Liver (tissue), 8 donors: ENCODE measurements at regions not wholly inside any gene's neighbourhood (a gene's known extent, or its start where the extent isn't known, plus 50 kb on each side); places are given as distances from the start of the nearest gene placed in this dataset.

Source experiments
- DNase-seq: peaks from one replicate; pipeline ENCODE4 v3.0.0-alpha.2; 2017; ENCODE audit warnings: low spot score
- H3K27ac ChIP-seq, 2 donors: one replicate each; pipeline ENCODE4 v1.7.0; 2013; ENCODE audit warnings: inconsistent platforms in 2 of 2, low read length in 2 of 2, control low read depth in 1 of 2, low read depth in 1 of 2, mild to moderate bottlenecking in 1 of 2
- H3K27me3 ChIP-seq, 4 donors: one replicate each; pipeline versions ENCODE4 v1.6.1 to v1.7.0; 2013; ENCODE audit warnings: low read length in 3 of 4, inconsistent platforms in 1 of 4, mild to moderate bottlenecking in 1 of 4, moderate library complexity in 1 of 4; ENCODE audit not compliant: control insufficient read depth in 4 of 4, insufficient read depth in 4 of 4
- H3K36me3 ChIP-seq, 4 donors: one replicate each; pipeline versions ENCODE4 v1.6.1 to v1.7.0; 2013; ENCODE audit warnings: low read length in 3 of 4, mild to moderate bottlenecking in 3 of 4, low read depth in 1 of 4, moderate library complexity in 1 of 4; ENCODE audit not compliant: control insufficient read depth in 4 of 4, insufficient read depth in 3 of 4
- H3K4me1 ChIP-seq, 4 donors: one replicate each; pipeline versions ENCODE4 v1.6.1 to v1.7.0; 2013; ENCODE audit warnings: low read length in 3 of 4, mild to moderate bottlenecking in 3 of 4, moderate library complexity in 1 of 4; ENCODE audit not compliant: control insufficient read depth in 4 of 4, insufficient read depth in 4 of 4
- H3K4me3 ChIP-seq, 3 donors: one replicate each; pipeline versions ENCODE4 v1.6.1 to v1.7.0; 2013; ENCODE audit warnings: low read length in 3 of 3, control low read depth in 1 of 3, low read depth in 1 of 3, mild to moderate bottlenecking in 1 of 3
- H3K9ac ChIP-seq, 2 donors: one replicate each; pipeline ENCODE4 v1.7.0; 2013; ENCODE audit warnings: low read length in 2 of 2, mild to moderate bottlenecking in 2 of 2, moderate library complexity in 2 of 2, control low read depth in 1 of 2, low read depth in 1 of 2
- H3K9me3 ChIP-seq, 4 donors: one replicate each; pipeline versions ENCODE4 v1.6.1 to v1.7.0; 2013; ENCODE audit warnings: low read length in 3 of 4; ENCODE audit not compliant: control insufficient read depth in 4 of 4
- CTCF ChIP-seq: fragments of 150-350 bp; IDR thresholded peaks from 2 replicates; pipeline ENCODE4 v1.5.1; 2017; ENCODE audit warnings: improper control_type of control experiment, low read depth, low read length; ENCODE audit not compliant: missing input control
- EGR1 ChIP-seq, 2 donors: IDR thresholded peaks; 2 replicates each; pipeline ENCODE4 v1.6.1; 2016 to 2018; ENCODE audit warnings: antibody characterized with exemption in 2 of 2, low read depth in 2 of 2
- FOXA1 ChIP-seq: IDR thresholded peaks from 2 replicates; pipeline ENCODE4 v1.6.1; 2016; ENCODE audit warnings: antibody characterized with exemption
- FOXA2 ChIP-seq: IDR thresholded peaks from 2 replicates; pipeline ENCODE4 v1.6.1; 2016; ENCODE audit warnings: antibody characterized with exemption
- GABPA ChIP-seq, 2 donors: IDR thresholded peaks in 1 of 2; conservative IDR thresholded peaks in 1 of 2; 2 replicates each; pipeline ENCODE4 v1.6.1; 2016; ENCODE audit warnings: antibody characterized with exemption in 2 of 2, mild to moderate bottlenecking in 1 of 2, moderate library complexity in 1 of 2
- HNF4A ChIP-seq, 2 donors: conservative IDR thresholded peaks; 2 replicates each; pipeline ENCODE4 v1.6.1; 2016; ENCODE audit warnings: antibody characterized with exemption in 2 of 2, mild to moderate bottlenecking in 2 of 2
- HNF4G ChIP-seq: IDR thresholded peaks from 2 replicates; pipeline ENCODE4 v1.6.1; 2016; ENCODE audit warnings: antibody characterized with exemption
- JUND ChIP-seq, 2 donors: IDR thresholded peaks; 2 replicates each; pipeline ENCODE4 v1.6.1; 2016; ENCODE audit warnings: antibody characterized with exemption in 2 of 2
- NR2F2 ChIP-seq: IDR thresholded peaks from 2 replicates; pipeline ENCODE4 v1.6.1; 2016; ENCODE audit warnings: antibody characterized with exemption
- RAD21 ChIP-seq, 2 donors: IDR thresholded peaks; 2 replicates each; pipeline ENCODE4 v1.6.1; 2016; ENCODE audit warnings: antibody characterized with exemption in 2 of 2, mild to moderate bottlenecking in 2 of 2
- RXRA ChIP-seq, 2 donors: IDR thresholded peaks; 2 replicates each; pipeline ENCODE4 v1.6.1; 2017 to 2018; ENCODE audit warnings: antibody characterized with exemption in 2 of 2, mild to moderate bottlenecking in 1 of 2
- SP1 ChIP-seq: IDR thresholded peaks from 2 replicates; pipeline ENCODE4 v1.6.1; 2018; ENCODE audit warnings: antibody characterized with exemption, mild to moderate bottlenecking
- TAF1 ChIP-seq: conservative IDR thresholded peaks from 2 replicates; pipeline ENCODE4 v1.6.1; 2016; ENCODE audit warnings: antibody characterized with exemption, mild to moderate bottlenecking
- YY1 ChIP-seq: IDR thresholded peaks from 2 replicates; pipeline ENCODE4 v1.6.1; 2016; ENCODE audit warnings: antibody characterized with exemption, mild to moderate bottlenecking
- ZBTB33 ChIP-seq: IDR thresholded peaks from 2 replicates; pipeline ENCODE4 v1.6.1; 2016; ENCODE audit warnings: antibody characterized with exemption
- WGBS: extraction: QIAGEN DNeasy Blood & Tissue Kit; methylation state at CpG from one replicate; pipeline ENCODE4 v1.1.7; 2013; 5-methylcytosine and 5-hydroxymethylcytosine counted together
- TF ChIP-seq, protein P1 (sequence below): IDR thresholded peaks from 2 replicates; pipeline ENCODE4 v1.6.1; 2016; ENCODE audit warnings: antibody characterized with exemption
- TF ChIP-seq, protein P2 (sequence below): IDR thresholded peaks from 2 replicates; pipeline ENCODE4 v1.6.1; 2016; ENCODE audit warnings: antibody characterized with exemption
- donor health status: healthy.
- donor health status: healthy.
- donor health status: healthy.
- donor health status: healthy.
- donor health status: healthy.

DNA sequence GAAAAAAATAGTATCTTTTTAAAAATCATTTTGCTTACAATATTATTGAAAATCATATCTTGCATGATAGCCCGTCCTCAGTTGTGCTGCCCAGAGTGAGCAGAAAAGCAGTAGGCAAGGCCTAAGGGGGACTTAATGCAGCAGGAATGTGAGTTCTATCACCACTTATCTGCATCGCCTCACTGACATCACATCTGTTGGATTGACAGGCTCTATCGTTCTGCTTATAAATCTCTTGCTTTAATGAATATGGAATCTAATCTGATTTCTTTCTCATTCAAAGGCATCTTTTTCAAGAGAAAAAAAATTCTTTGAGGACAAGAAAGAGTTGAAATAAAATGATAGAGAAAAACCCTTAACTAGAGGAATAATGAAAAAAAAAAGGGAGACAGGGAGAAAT is 249.9 kb downstream of the PAPSS1 start:
- Histone ChIP-seq H3K4me3 (no peak overlapping the region), H3K36me3 (no peaks in the 10 kb centered on the region), H3K9me3 (no peaks in the 10 kb centered on the region), H3K4me1 (no peaks in the 10 kb centered on the region), H3K27ac (no peak overlapping the region), H3K9ac (no peak overlapping the region), H3K27me3 (no peaks in the 10 kb centered on the region)
- TF ChIP-seq FOXA2 (no peak), FOXA1 (no peak), RXRA (IDR thresholded peaks at IDR 0.05) (no peak), CTCF (no peak), NR2F2 (no peak), ZBTB33 (no peak), SP1 (no peak), GABPA (IDR thresholded peaks at IDR 0.05 in 1 of 2, conservative IDR thresholded peaks at IDR 0.05 in 1 of 2) (no peak)
- TF ChIP-seq, protein P1, sequence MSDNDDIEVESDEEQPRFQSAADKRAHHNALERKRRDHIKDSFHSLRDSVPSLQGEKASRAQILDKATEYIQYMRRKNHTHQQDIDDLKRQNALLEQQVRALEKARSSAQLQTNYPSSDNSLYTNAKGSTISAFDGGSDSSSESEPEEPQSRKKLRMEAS: no peak
- DNase-seq: no peak
- WGBS: 76% methylated on average over 3 of the region's 3 CpGs

- DNase-seq: no peak
- Histone ChIP-seq H3K4me1 (no peaks in the 10 kb centered on the region), H3K4me3 (no peak overlapping the region), H3K27me3 (no peaks in the 10 kb centered on the region), H3K36me3 (no peaks in the 10 kb centered on the region), H3K9ac (no peak overlapping the region), H3K27ac (no peak overlapping the region), H3K9me3 (no peaks in the 10 kb centered on the region)
- no peak for TF ChIP-seq HNF4A (conservative IDR thresholded peaks at IDR 0.05)
- no peak for TF ChIP-seq YY1
- no peak for TF ChIP-seq EGR1 (IDR thresholded peaks at IDR 0.05; ENCODE audit: low read depth in 2 of 2)
- no peak for TF ChIP-seq CTCF
- no peak for TF ChIP-seq JUND (IDR thresholded peaks at IDR 0.05)
- TF ChIP-seq RXRA (IDR thresholded peaks at IDR 0.05): no peak
- TF ChIP-seq, protein P2, sequence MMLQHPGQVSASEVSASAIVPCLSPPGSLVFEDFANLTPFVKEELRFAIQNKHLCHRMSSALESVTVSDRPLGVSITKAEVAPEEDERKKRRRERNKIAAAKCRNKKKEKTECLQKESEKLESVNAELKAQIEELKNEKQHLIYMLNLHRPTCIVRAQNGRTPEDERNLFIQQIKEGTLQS: no peak
- no peak for TF ChIP-seq RAD21 (IDR thresholded peaks at IDR 0.05)
- no peak for TF ChIP-seq HNF4G
- TF ChIP-seq TAF1: no peak
- TF ChIP-seq FOXA1: no peak
- 62% methylated on average over 3 of the region's 3 CpGs for WGBS
Observed at GRCh38 chr4:107468812-107469211, 251.2 kb downstream of the PAPSS1 start.
